ENCODE measurements at regions not wholly inside any gene's neighbourhood (a gene's known extent, or its start where the extent isn't known, plus 50 kb on each side); places are given as distances from the start of the nearest gene placed in this dataset.

DNA sequence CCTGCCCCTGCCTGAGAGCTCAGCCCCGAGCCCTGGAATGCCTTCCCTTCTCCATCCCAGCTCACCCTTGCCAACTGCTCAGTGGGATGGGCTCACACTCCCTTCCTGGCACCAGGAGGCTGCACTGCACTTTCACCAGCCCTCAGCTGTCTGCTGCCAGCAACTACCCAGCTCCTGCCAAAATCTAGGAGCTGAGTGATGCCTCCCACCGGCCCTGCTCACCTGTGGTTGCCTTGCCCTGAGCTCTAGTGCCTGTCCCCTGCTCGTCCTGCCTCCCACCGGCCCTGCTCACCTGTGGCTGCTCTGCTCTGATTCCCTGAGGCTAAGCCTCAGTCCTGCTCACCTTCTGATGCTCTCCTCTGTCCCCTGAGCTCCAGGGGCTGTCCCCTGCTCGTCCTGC lies 119.8 kb downstream of the TMEM121 start:
- no peak for TF ChIP-seq POLR2A (IDR thresholded peaks at IDR 0.05; ENCODE audit: extremely low read depth, insufficient read length)
- TF ChIP-seq, protein P1, sequence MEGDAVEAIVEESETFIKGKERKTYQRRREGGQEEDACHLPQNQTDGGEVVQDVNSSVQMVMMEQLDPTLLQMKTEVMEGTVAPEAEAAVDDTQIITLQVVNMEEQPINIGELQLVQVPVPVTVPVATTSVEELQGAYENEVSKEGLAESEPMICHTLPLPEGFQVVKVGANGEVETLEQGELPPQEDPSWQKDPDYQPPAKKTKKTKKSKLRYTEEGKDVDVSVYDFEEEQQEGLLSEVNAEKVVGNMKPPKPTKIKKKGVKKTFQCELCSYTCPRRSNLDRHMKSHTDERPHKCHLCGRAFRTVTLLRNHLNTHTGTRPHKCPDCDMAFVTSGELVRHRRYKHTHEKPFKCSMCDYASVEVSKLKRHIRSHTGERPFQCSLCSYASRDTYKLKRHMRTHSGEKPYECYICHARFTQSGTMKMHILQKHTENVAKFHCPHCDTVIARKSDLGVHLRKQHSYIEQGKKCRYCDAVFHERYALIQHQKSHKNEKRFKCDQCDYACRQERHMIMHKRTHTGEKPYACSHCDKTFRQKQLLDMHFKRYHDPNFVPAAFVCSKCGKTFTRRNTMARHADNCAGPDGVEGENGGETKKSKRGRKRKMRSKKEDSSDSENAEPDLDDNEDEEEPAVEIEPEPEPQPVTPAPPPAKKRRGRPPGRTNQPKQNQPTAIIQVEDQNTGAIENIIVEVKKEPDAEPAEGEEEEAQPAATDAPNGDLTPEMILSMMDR (IDR thresholded peaks at IDR 0.05; ENCODE audit: low read depth, low read length) = no peak
- no peak for TF ChIP-seq MYC (IDR thresholded peaks at IDR 0.05; ENCODE audit: low read depth, low read length)
- TF ChIP-seq, protein P2, sequence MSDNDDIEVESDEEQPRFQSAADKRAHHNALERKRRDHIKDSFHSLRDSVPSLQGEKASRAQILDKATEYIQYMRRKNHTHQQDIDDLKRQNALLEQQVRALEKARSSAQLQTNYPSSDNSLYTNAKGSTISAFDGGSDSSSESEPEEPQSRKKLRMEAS (IDR thresholded peaks at IDR 0.05; ENCODE audit: low read depth, low read length) = no peak

Measured in NB4 (cell line).